KMS-11 (cell line): ENCODE measurements at regions not wholly inside any gene's neighbourhood (a gene's known extent, or its start where the extent isn't known, plus 50 kb on each side); places are given as distances from the start of the nearest gene placed in this dataset.

Source experiments
- H2AFZ ChIP-seq: fragments of 200-600 bp; sonication (generic); 2 replicates; pipeline ENCODE4 v1.6.1; 2016; ENCODE audit warnings: antibody characterized with exemption, mixed run types, low read depth
- H3K27ac ChIP-seq: fragments of 200-600 bp; sonication (generic); 2 replicates; pipeline ENCODE4 v1.6.1; 2016; ENCODE audit warnings: mild to moderate bottlenecking, mixed run types
- H3K27me3 ChIP-seq: fragments of 200-600 bp; sonication (generic); 2 replicates; pipeline ENCODE4 v1.6.1; 2017; ENCODE audit warnings: mild to moderate bottlenecking, low read depth, mixed run types, moderate library complexity; ENCODE audit not compliant: insufficient read depth
- H3K36me3 ChIP-seq: fragments of 200-600 bp; sonication (generic); 2 replicates; pipeline ENCODE4 v1.6.1; 2017; ENCODE audit warnings: mild to moderate bottlenecking, mixed run types; ENCODE audit not compliant: insufficient read depth
- H3K4me1 ChIP-seq: fragments of 200-600 bp; sonication (generic); 2 replicates; pipeline ENCODE4 v1.6.1; 2016; ENCODE audit warnings: mild to moderate bottlenecking, low read depth, mixed run types; ENCODE audit not compliant: poor library complexity, severe bottlenecking
- H3K4me2 ChIP-seq: fragments of 200-600 bp; sonication (generic); 2 replicates; pipeline ENCODE4 v1.7.0; 2016; ENCODE audit warnings: mild to moderate bottlenecking, mixed run types
- H3K4me3 ChIP-seq: fragments of 200-600 bp; sonication (generic); IDR thresholded peaks from 2 replicates; pipeline ENCODE4 v1.6.1; 2017; ENCODE audit warnings: low read depth, low read length, mixed read lengths; ENCODE audit not compliant: insufficient read depth
- H3K79me2 ChIP-seq: fragments of 200-600 bp; sonication (generic); 2 replicates; pipeline ENCODE4 v1.6.1; 2016; ENCODE audit warnings: low read depth, mixed run types; ENCODE audit not compliant: insufficient read depth
- H3K9ac ChIP-seq: fragments of 200-600 bp; sonication (generic); 2 replicates; pipeline ENCODE4 v1.6.1; 2016; ENCODE audit warnings: mild to moderate bottlenecking, mixed run types
- H4K20me1 ChIP-seq: fragments of 200-600 bp; sonication (generic); 2 replicates; pipeline ENCODE4 v1.6.1; 2016; ENCODE audit warnings: mild to moderate bottlenecking, mixed run types; ENCODE audit not compliant: insufficient read depth
- CTCF ChIP-seq: fragments of 200-600 bp; sonication (generic); conservative IDR thresholded peaks from 2 replicates; pipeline ENCODE4 v1.6.1; 2017; ENCODE audit warnings: low read depth, mild to moderate bottlenecking, antibody characterized with exemption, low read length, moderate library complexity, mixed read lengths

- no peak for TF ChIP-seq CTCF
- Histone ChIP-seq H3K27me3 (no peaks in the 10 kb centered on the region), H3K4me2 (no peak overlapping the region), H3K36me3 (no peaks in the 10 kb centered on the region), H4K20me1 (no peaks in the 10 kb centered on the region), H3K4me1 (no peaks in the 10 kb centered on the region), H3K9ac (no peak overlapping the region), H2AFZ (no peak overlapping the region), H3K79me2 (no peaks in the 10 kb centered on the region), H3K4me3 (no peak overlapping the region), H3K27ac (no peak overlapping the region)
These were observed 150.2 kb upstream of the PRSS58 start for GRCh38 chr7:142407939-142408570.

- Histone ChIP-seq H3K4me2 (no peak overlapping the region), H3K9ac (no peak overlapping the region), H4K20me1 (no peaks in the 10 kb centered on the region), H3K4me3 (no peak overlapping the region), H3K79me2 (no peaks in the 10 kb centered on the region), H3K36me3 (no peaks in the 10 kb centered on the region), H3K27me3 (no peaks in the 10 kb centered on the region), H2AFZ (no peak overlapping the region), H3K4me1 (no peaks in the 10 kb centered on the region), H3K27ac (no peak overlapping the region)
- TF ChIP-seq CTCF = no peak
These were observed 147.4 kb upstream of the PRSS58 start for GRCh38 chr7:142405122-142405765.

GRCh38 chr7:142401951-142402350, 144.1 kb upstream of the PRSS58 start:
- H2AFZ ChIP-seq = no peak overlapping the region
- no peak overlapping the region for H3K4me3 ChIP-seq
- no peak for TF ChIP-seq CTCF
- H3K79me2 ChIP-seq = no peaks in the 10 kb centered on the region
- no peaks in the 10 kb centered on the region for H3K27me3 ChIP-seq
- no peaks in the 10 kb centered on the region for H4K20me1 ChIP-seq
- H3K27ac ChIP-seq = no peak overlapping the region
- no peak overlapping the region for H3K4me2 ChIP-seq
- no peak overlapping the region for H3K9ac ChIP-seq
- no peaks in the 10 kb centered on the region for H3K36me3 ChIP-seq
- H3K4me1 ChIP-seq = no peaks in the 10 kb centered on the region

- Histone ChIP-seq H3K27me3 (no peaks in the 10 kb centered on the region), H4K20me1 (no peaks in the 10 kb centered on the region), H3K4me3 (no peak overlapping the region), H3K4me1 (no peaks in the 10 kb centered on the region), H3K79me2 (no peaks in the 10 kb centered on the region), H3K4me2 (no peak overlapping the region), H3K36me3 (no peaks in the 10 kb centered on the region), H3K9ac (no peak overlapping the region), H3K27ac (no peak overlapping the region), H2AFZ (no peak overlapping the region)
- no peak for TF ChIP-seq CTCF
These were observed 142.2 kb upstream of the PRSS58 start for GRCh38 chr7:142400042-142400533.
